Activated naive CD4-positive, alpha-beta T cell treated with anti-CD3 and anti-CD28 coated beads, Interleukin-2, amount 50 U/mL, for 16 hours (primary cell): ENCODE measurements at regions not wholly inside any gene's neighbourhood (a gene's known extent, or its start where the extent isn't known, plus 50 kb on each side); places are given as distances from the start of the nearest gene placed in this dataset.

ENCODE experiments used
- DNase-seq: peaks from one replicate; pipeline ENCODE4 v3.0.0-alpha.2; 2020

- no peak for DNase-seq
Observed at GRCh38 chr7:85773116-85773728, 586.4 kb upstream of the SEMA3D start.

GRCh38 chr7:85771516-85771915, 584.7 kb upstream of the SEMA3D start:
- no peak for DNase-seq

- no peak for DNase-seq
Observed at GRCh38 chr7:85770332-85770731, 583.5 kb upstream of the SEMA3D start.

GRCh38 chr7:85765698-85766298, 578.9 kb upstream of the SEMA3D start:
- no peak for DNase-seq

GRCh38 chr7:85764034-85764433, 577.2 kb upstream of the SEMA3D start:
- DNase-seq, result no peak

- no peak for DNase-seq
Observed at GRCh38 chr7:85757348-85757747, 570.5 kb upstream of the SEMA3D start.

GRCh38 chr7:85750454-85750949, 563.6 kb upstream of the SEMA3D start:
- no peak for DNase-seq

GRCh38 chr7:85749696-85750453, 563.0 kb upstream of the SEMA3D start:
- DNase-seq, result no peak

GRCh38 chr7:85748861-85749260, 562.0 kb upstream of the SEMA3D start:
- no peak for DNase-seq

GRCh38 chr7:85737426-85737825, 550.6 kb upstream of the SEMA3D start:
- no peak for DNase-seq

- DNase-seq, result no peak
Observed at GRCh38 chr7:85736085-85736484, 549.2 kb upstream of the SEMA3D start.

- DNase-seq, result no peak
Observed at GRCh38 chr7:85734823-85735222, 548.0 kb upstream of the SEMA3D start.

GRCh38 chr7:85733169-85733915, 546.5 kb upstream of the SEMA3D start:
- no peak for DNase-seq

- DNase-seq, result no peak
Observed at GRCh38 chr7:85730012-85730411, 543.2 kb upstream of the SEMA3D start.

- no peak for DNase-seq
Observed at GRCh38 chr7:85725026-85725425, 538.2 kb upstream of the SEMA3D start.

GRCh38 chr7:85719981-85720953, 533.4 kb upstream of the SEMA3D start:
- DNase-seq, result no peak

- DNase-seq, result no peak
Observed at GRCh38 chr7:85716353-85716752, 529.5 kb upstream of the SEMA3D start.

- DNase-seq, result no peak
Observed at GRCh38 chr7:85714951-85715350, 528.1 kb upstream of the SEMA3D start.

GRCh38 chr7:85714043-85714578, 527.3 kb upstream of the SEMA3D start:
- DNase-seq, result no peak

GRCh38 chr7:85713171-85713570, 526.3 kb upstream of the SEMA3D start:
- no peak for DNase-seq

- DNase-seq, result no peak
Observed at GRCh38 chr7:85711894-85712293, 525.0 kb upstream of the SEMA3D start.

- DNase-seq, result no peak
Observed at GRCh38 chr7:85710960-85711359, 524.1 kb upstream of the SEMA3D start.
